ENCODE measurements at regions not wholly inside any gene's neighbourhood (a gene's known extent, or its start where the extent isn't known, plus 50 kb on each side); places are given as distances from the start of the nearest gene placed in this dataset.

GRCh38 chr16:66250686-66251431, 115.6 kb upstream of the CDH5 start:
- no peak for TF ChIP-seq GATA2 (IDR thresholded peaks at IDR 0.05; ENCODE audit: low read depth, low read length)
- TF ChIP-seq GATA3 (IDR thresholded peaks at IDR 0.05; ENCODE audit: low read depth, low read length): no peak
